ENCODE measurements at regions not wholly inside any gene's neighbourhood (a gene's known extent, or its start where the extent isn't known, plus 50 kb on each side); places are given as distances from the start of the nearest gene placed in this dataset.

DNA sequence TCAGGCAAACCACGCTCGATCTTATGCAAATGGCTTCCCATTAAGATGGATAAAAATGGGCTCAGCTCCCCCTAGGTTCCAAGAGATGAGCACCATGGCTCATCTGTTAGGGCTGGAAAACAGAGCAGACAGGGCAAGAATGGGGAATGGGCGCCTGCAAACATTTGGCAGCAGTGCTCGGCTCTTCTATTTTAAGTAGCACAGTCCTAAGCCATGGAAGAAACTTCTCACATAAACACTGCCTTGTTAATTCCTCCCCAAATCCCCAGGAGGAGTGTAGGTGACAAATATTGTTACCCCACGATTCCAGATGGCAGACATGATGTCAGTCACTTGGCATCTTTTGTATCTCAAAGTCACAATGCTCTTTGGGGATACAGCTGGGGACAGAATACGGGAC lies 221.8 kb downstream of the ICE1 start:
- H3K4ac ChIP-seq (ENCODE audit: low read depth, low read length): no peak overlapping the region
- no peak overlapping the region for H2BK20ac ChIP-seq (ENCODE audit: low read depth, low read length, poor library complexity, severe bottlenecking)
- H4K20me1 ChIP-seq (ENCODE audit: control insufficient read depth, insufficient read depth, insufficient read length): no peaks in the 10 kb centered on the region
- H3K4me2 ChIP-seq (ENCODE audit: insufficient read depth, insufficient read length, low read length): no peak overlapping the region
- no peak overlapping the region for H4K91ac ChIP-seq (ENCODE audit: insufficient read length, low read depth, low read length)
- H2AK5ac ChIP-seq (ENCODE audit: insufficient read length, low read length): no peak overlapping the region
- H3K9ac ChIP-seq (ENCODE audit: extremely low read depth, insufficient read length, low read length): no peak overlapping the region
- no peak overlapping the region for H3T11ph ChIP-seq (ENCODE audit: low read length)
- WGBS (ENCODE audit: extremely low coverage, insufficient read length, low lambda C conversion rate): no CpG with 5 or more reads among the region's 6 CpGs
- Mint-ChIP-seq H3K4me1 (peaks cover 4 to 6% of the 10 kb centered on the region in 2 experiments; a peak in 3 of 4 replicates), H3K4me3 (no peak overlapping the region), H3K27me3 (ENCODE audit: low read depth) (peaks cover 2% of the 10 kb centered on the region), H3K36me3 (ENCODE audit: insufficient read depth in 1 of 3, low read depth in 3 of 3) (no peaks in the 10 kb centered on the region; a peak in 1 of 7 replicates), H3K27ac (no peak overlapping the region; a peak in 1 of 7 replicates), H3K9me3 (no peaks in the 10 kb centered on the region; a peak in 2 of 5 replicates)
- H3K18ac ChIP-seq (ENCODE audit: insufficient read length, low read depth, low read length): no peak overlapping the region
- no peaks in the 10 kb centered on the region for H3K79me1 ChIP-seq (ENCODE audit: insufficient read depth, low read depth, low read length, poor library complexity, severe bottlenecking)
- H3K79me2 ChIP-seq (ENCODE audit: insufficient read depth, low read length): no peaks in the 10 kb centered on the region
- no peaks in the 10 kb centered on the region for H3K23me2 ChIP-seq (ENCODE audit: insufficient read length, low read depth, low read length, poor library complexity, severe bottlenecking)
- H3K23ac ChIP-seq (ENCODE audit: insufficient read length, low read depth, low read length): no peak overlapping the region
- no peak overlapping the region for H2BK15ac ChIP-seq (ENCODE audit: low read depth, low read length)
- no peak overlapping the region for H3K56ac ChIP-seq (ENCODE audit: insufficient read length, low read depth, low read length)
- no peak overlapping the region for H3K14ac ChIP-seq (ENCODE audit: insufficient read depth, low read length)
- no peaks in the 10 kb centered on the region for H3K27me3 ChIP-seq (ENCODE audit: insufficient read depth, low read length)
- no peak overlapping the region for H3K27ac ChIP-seq (ENCODE audit: insufficient read length, low read depth, low read length)
- no peak overlapping the region for H2BK5ac ChIP-seq (ENCODE audit: insufficient read length, low read length)
- no peak overlapping the region for H2BK12ac ChIP-seq (ENCODE audit: insufficient read length, low read depth, low read length)
- H2AFZ ChIP-seq (ENCODE audit: low read length): no peak overlapping the region
- no peak overlapping the region for H4K5ac ChIP-seq (ENCODE audit: insufficient read length, low read depth, low read length)
- H4K8ac ChIP-seq (replicated peaks; ENCODE audit: insufficient read length, low read depth, low read length): no peak overlapping the region
- no peak overlapping the region for H2BK120ac ChIP-seq (ENCODE audit: low read depth, low read length, poor library complexity, severe bottlenecking)
- TF ChIP-seq, protein P1, sequence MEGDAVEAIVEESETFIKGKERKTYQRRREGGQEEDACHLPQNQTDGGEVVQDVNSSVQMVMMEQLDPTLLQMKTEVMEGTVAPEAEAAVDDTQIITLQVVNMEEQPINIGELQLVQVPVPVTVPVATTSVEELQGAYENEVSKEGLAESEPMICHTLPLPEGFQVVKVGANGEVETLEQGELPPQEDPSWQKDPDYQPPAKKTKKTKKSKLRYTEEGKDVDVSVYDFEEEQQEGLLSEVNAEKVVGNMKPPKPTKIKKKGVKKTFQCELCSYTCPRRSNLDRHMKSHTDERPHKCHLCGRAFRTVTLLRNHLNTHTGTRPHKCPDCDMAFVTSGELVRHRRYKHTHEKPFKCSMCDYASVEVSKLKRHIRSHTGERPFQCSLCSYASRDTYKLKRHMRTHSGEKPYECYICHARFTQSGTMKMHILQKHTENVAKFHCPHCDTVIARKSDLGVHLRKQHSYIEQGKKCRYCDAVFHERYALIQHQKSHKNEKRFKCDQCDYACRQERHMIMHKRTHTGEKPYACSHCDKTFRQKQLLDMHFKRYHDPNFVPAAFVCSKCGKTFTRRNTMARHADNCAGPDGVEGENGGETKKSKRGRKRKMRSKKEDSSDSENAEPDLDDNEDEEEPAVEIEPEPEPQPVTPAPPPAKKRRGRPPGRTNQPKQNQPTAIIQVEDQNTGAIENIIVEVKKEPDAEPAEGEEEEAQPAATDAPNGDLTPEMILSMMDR (conservative IDR thresholded peaks at IDR 0.05): no peak
- DNase-seq: no peak
- H3K9me3 ChIP-seq (ENCODE audit: control insufficient read depth, low read depth, low read length): no peaks in the 10 kb centered on the region
- peaks cover 2% of the 10 kb centered on the region; the same call in 1 of the 2 replicates for H3K4me1 ChIP-seq (ENCODE audit: insufficient read depth, low read length)
